NCI-H2196 (cell line): ENCODE measurements at regions not wholly inside any gene's neighbourhood (a gene's known extent, or its start where the extent isn't known, plus 50 kb on each side); places are given as distances from the start of the nearest gene placed in this dataset.

Experiments
- DNase-seq: peaks from one replicate; lab custom pipeline; 2025; ENCODE audit not compliant: unreplicated experiment; lab: John Stamatoyannopoulos, UW

- no peak for DNase-seq
Observed at GRCh38 chr1:222243902-222244301, 304.0 kb downstream of the HHIPL2 start.

GRCh38 chr1:222242492-222242891, 305.4 kb downstream of the HHIPL2 start:
- DNase-seq = no peak

GRCh38 chr1:222241410-222241809, 306.5 kb downstream of the HHIPL2 start:
- no peak for DNase-seq

- no peak for DNase-seq
Observed at GRCh38 chr1:222240536-222241181, 307.2 kb downstream of the HHIPL2 start.

GRCh38 chr1:222239130-222239529, 308.8 kb downstream of the HHIPL2 start:
- DNase-seq = no peak

GRCh38 chr1:222234351-222234750, 313.6 kb downstream of the HHIPL2 start:
- DNase-seq = no peak

GRCh38 chr1:222233444-222234158, 314.3 kb downstream of the HHIPL2 start:
- DNase-seq = no peak

GRCh38 chr1:222232842-222233241, 315.1 kb downstream of the HHIPL2 start:
- no peak for DNase-seq

- DNase-seq = no peak
Observed at GRCh38 chr1:222229672-222230312, 318.1 kb downstream of the HHIPL2 start.

- DNase-seq = no peak
Observed at GRCh38 chr1:222225316-222225691, 322.6 kb downstream of the HHIPL2 start.

GRCh38 chr1:222224636-222225315, 323.1 kb downstream of the HHIPL2 start:
- DNase-seq = no peak

- no peak for DNase-seq
Observed at GRCh38 chr1:222224156-222224555, 323.7 kb downstream of the HHIPL2 start.

GRCh38 chr1:222223010-222223409, 324.9 kb downstream of the HHIPL2 start:
- no peak for DNase-seq

GRCh38 chr1:222216255-222216754, 331.6 kb downstream of the HHIPL2 start:
- no peak for DNase-seq

- no peak for DNase-seq
Observed at GRCh38 chr1:222210776-222211175, 337.1 kb downstream of the HHIPL2 start.

GRCh38 chr1:222204475-222204874, 343.4 kb downstream of the HHIPL2 start:
- DNase-seq = no peak

- DNase-seq = no peak
Observed at GRCh38 chr1:222202831-222203230, 345.1 kb downstream of the HHIPL2 start.

- DNase-seq = no peak
Observed at GRCh38 chr1:222196736-222197135, 351.2 kb downstream of the HHIPL2 start.

- DNase-seq = no peak
Observed at GRCh38 chr1:222196288-222196687, 351.6 kb downstream of the HHIPL2 start.

- DNase-seq = no peak
Observed at GRCh38 chr1:222195857-222196256, 352.0 kb downstream of the HHIPL2 start.

GRCh38 chr1:222189218-222189617, 358.7 kb downstream of the HHIPL2 start:
- DNase-seq = no peak
